ENCODE measurements at regions not wholly inside any gene's neighbourhood (a gene's known extent, or its start where the extent isn't known, plus 50 kb on each side); places are given as distances from the start of the nearest gene placed in this dataset.

DNA sequence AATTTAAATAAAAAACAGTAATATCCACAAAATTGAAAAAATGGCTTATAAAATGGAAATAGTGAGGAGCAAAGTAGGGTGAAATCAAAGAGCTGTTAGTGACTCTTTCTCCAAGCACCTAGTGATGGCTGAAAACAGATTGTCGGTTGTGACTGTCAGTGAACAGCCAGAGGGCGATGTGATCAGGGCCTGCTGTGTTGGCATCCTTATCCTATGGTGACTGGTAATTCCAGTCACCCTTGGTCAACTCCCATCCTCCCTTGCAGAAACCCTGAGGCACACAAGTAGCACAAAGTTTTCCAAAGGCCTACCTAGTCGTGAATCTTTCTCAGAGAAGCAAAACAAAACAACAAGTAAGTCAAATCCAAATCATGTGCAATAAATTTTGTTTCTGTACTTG lies 599.8 kb upstream of the CXADR start:
- TF ChIP-seq, protein P1, sequence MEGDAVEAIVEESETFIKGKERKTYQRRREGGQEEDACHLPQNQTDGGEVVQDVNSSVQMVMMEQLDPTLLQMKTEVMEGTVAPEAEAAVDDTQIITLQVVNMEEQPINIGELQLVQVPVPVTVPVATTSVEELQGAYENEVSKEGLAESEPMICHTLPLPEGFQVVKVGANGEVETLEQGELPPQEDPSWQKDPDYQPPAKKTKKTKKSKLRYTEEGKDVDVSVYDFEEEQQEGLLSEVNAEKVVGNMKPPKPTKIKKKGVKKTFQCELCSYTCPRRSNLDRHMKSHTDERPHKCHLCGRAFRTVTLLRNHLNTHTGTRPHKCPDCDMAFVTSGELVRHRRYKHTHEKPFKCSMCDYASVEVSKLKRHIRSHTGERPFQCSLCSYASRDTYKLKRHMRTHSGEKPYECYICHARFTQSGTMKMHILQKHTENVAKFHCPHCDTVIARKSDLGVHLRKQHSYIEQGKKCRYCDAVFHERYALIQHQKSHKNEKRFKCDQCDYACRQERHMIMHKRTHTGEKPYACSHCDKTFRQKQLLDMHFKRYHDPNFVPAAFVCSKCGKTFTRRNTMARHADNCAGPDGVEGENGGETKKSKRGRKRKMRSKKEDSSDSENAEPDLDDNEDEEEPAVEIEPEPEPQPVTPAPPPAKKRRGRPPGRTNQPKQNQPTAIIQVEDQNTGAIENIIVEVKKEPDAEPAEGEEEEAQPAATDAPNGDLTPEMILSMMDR (IDR thresholded peaks at IDR 0.05), result no peak
- no peak for TF ChIP-seq EP300 (IDR thresholded peaks at IDR 0.05)
